HG03457 (cell line): ENCODE measurements at regions not wholly inside any gene's neighbourhood (a gene's known extent, or its start where the extent isn't known, plus 50 kb on each side); places are given as distances from the start of the nearest gene placed in this dataset.

Source experiments
- ATAC-seq: cut with Tn5 transposase; IDR thresholded peaks from one replicate; pipeline ENCODE4 v1.9.1; 2021; ENCODE audit warnings: moderate number of reproducible peaks; ENCODE audit not compliant: unreplicated experiment

GRCh38 chr2:128732976-128733431 lies 414.3 kb upstream of the HS6ST1 start:
- no peak for ATAC-seq

GRCh38 chr2:128733450-128733849 lies 414.8 kb upstream of the HS6ST1 start:
- no peak for ATAC-seq

- ATAC-seq, result no peak
Measured at GRCh38 chr2:128734521-128735295, 416.0 kb upstream of the HS6ST1 start.

- no peak for ATAC-seq
Measured at GRCh38 chr2:128735296-128735960, 416.8 kb upstream of the HS6ST1 start.

GRCh38 chr2:128736046-128736688 lies 417.5 kb upstream of the HS6ST1 start:
- no peak for ATAC-seq

GRCh38 chr2:128736689-128737545 lies 418.2 kb upstream of the HS6ST1 start:
- no peak for ATAC-seq

- ATAC-seq, result no peak
Measured at GRCh38 chr2:128737546-128737826, 418.8 kb upstream of the HS6ST1 start.

- ATAC-seq, result no peak
Measured at GRCh38 chr2:128738446-128739110, 419.9 kb upstream of the HS6ST1 start.

GRCh38 chr2:128742467-128742866 lies 423.8 kb upstream of the HS6ST1 start:
- ATAC-seq, result no peak

GRCh38 chr2:128745946-128746345 lies 427.3 kb upstream of the HS6ST1 start:
- ATAC-seq, result no peak

- no peak for ATAC-seq
Measured at GRCh38 chr2:128746356-128746755, 427.7 kb upstream of the HS6ST1 start.

GRCh38 chr2:128748336-128748735 lies 429.7 kb upstream of the HS6ST1 start:
- no peak for ATAC-seq

GRCh38 chr2:128748835-128749605 lies 430.4 kb upstream of the HS6ST1 start:
- ATAC-seq, result no peak

- no peak for ATAC-seq
Measured at GRCh38 chr2:128750328-128751165, 431.9 kb upstream of the HS6ST1 start.

- no peak for ATAC-seq
Measured at GRCh38 chr2:128751746-128752145, 433.1 kb upstream of the HS6ST1 start.

GRCh38 chr2:128752691-128753263 lies 434.1 kb upstream of the HS6ST1 start:
- ATAC-seq, result no peak

GRCh38 chr2:128753321-128753720 lies 434.7 kb upstream of the HS6ST1 start:
- no peak for ATAC-seq

- no peak for ATAC-seq
Measured at GRCh38 chr2:128753800-128754199, 435.1 kb upstream of the HS6ST1 start.
